ENCODE measurements at regions not wholly inside any gene's neighbourhood (a gene's known extent, or its start where the extent isn't known, plus 50 kb on each side); places are given as distances from the start of the nearest gene placed in this dataset.

GRCh38 chr1:232335261-232335660, 294.7 kb downstream of the SIPA1L2 start:
- no peak for TF ChIP-seq CTCF (IDR thresholded peaks at IDR 0.05; ENCODE audit: low read length)
- TF ChIP-seq EZH2 (optimal IDR thresholded peaks at IDR 0.05; ENCODE audit: low read depth, low read length): no peak
